ENCODE measurements at regions not wholly inside any gene's neighbourhood (a gene's known extent, or its start where the extent isn't known, plus 50 kb on each side); places are given as distances from the start of the nearest gene placed in this dataset.
"Not testable (repeated sequence)": the region's sequence is repeated elsewhere in the genome, so short reads cannot be mapped to it uniquely, and the experiment has no call there.

- no peak for DNase-seq (ENCODE audit: low spot score)
Observed at GRCh38 chr12:116361414-116362223, 84.1 kb upstream of the MED13L start.

- no peak for DNase-seq (ENCODE audit: low spot score)
Observed at GRCh38 chr12:116365114-116365513, 87.6 kb upstream of the MED13L start.

- no peak for DNase-seq (ENCODE audit: low spot score)
Observed at GRCh38 chr12:116365606-116366455, 88.3 kb upstream of the MED13L start.

GRCh38 chr12:116366456-116366776, 88.9 kb upstream of the MED13L start:
- DNase-seq (ENCODE audit: low spot score), result no peak

GRCh38 chr12:116366824-116367223, 89.3 kb upstream of the MED13L start:
- DNase-seq (ENCODE audit: low spot score), result no peak

GRCh38 chr12:116368196-116369194, 91.0 kb upstream of the MED13L start:
- DNase-seq (ENCODE audit: low spot score), result no peak

GRCh38 chr12:116370004-116370404, 92.5 kb upstream of the MED13L start:
- no peak for DNase-seq (ENCODE audit: low spot score)

GRCh38 chr12:116370886-116371580, 93.5 kb upstream of the MED13L start:
- no peak for DNase-seq (ENCODE audit: low spot score)

- no peak for DNase-seq (ENCODE audit: low spot score)
Observed at GRCh38 chr12:116372815-116373214, 95.3 kb upstream of the MED13L start.

GRCh38 chr12:116373572-116374206, 96.2 kb upstream of the MED13L start:
- DNase-seq (ENCODE audit: low spot score), result no peak

GRCh38 chr12:116374207-116374606, 96.7 kb upstream of the MED13L start:
- no peak for DNase-seq (ENCODE audit: low spot score)

- no peak for DNase-seq (ENCODE audit: low spot score)
Observed at GRCh38 chr12:116375278-116375842, 97.9 kb upstream of the MED13L start.

- DNase-seq (ENCODE audit: low spot score), result no peak
Observed at GRCh38 chr12:116376354-116377193, 99.1 kb upstream of the MED13L start.

- not testable (repeated sequence) for DNase-seq (ENCODE audit: low spot score)
Observed at GRCh38 chr12:116377194-116377571, 99.7 kb upstream of the MED13L start.

- no peak for DNase-seq (ENCODE audit: low spot score)
Observed at GRCh38 chr12:116378002-116378401, 100.5 kb upstream of the MED13L start.

GRCh38 chr12:116380108-116380507, 102.6 kb upstream of the MED13L start:
- no peak for DNase-seq (ENCODE audit: low spot score)

- DNase-seq (ENCODE audit: low spot score), result not testable (repeated sequence)
Observed at GRCh38 chr12:116380740-116381139, 103.2 kb upstream of the MED13L start.

- DNase-seq (ENCODE audit: low spot score), result no peak
Observed at GRCh38 chr12:116381240-116381743, 103.8 kb upstream of the MED13L start.
